Astrocyte (in vitro differentiated cells and primary cell): ENCODE measurements at regions not wholly inside any gene's neighbourhood (a gene's known extent, or its start where the extent isn't known, plus 50 kb on each side); places are given as distances from the start of the nearest gene placed in this dataset.

Experiments
- DNase-seq: peaks from one replicate; pipeline ENCODE4 v3.0.0-alpha.2; 2010; ENCODE audit warnings: low read depth
- FAIRE-seq: peaks from 2 replicates; lab custom pipeline; 2011; peaks lifted over from hg19 to GRCh38; lab: Jason Lieb, UNC
- H2AFZ ChIP-seq: 2 replicates; pipeline ENCODE4 v1.6.0; 2012; ENCODE audit warnings: low read depth, low read length, inconsistent platforms
- H3K27ac ChIP-seq: 2 replicates; pipeline ENCODE4 v1.5.1; 2011; ENCODE audit warnings: low read depth, low read length, inconsistent platforms
- H3K27me3 ChIP-seq: 2 replicates; pipeline ENCODE4 v1.6.0; 2011; ENCODE audit warnings: low read length, inconsistent platforms; ENCODE audit not compliant: insufficient read depth
- H3K36me3 ChIP-seq: 2 replicates; pipeline ENCODE4 v1.5.1; 2011; ENCODE audit warnings: low read length, inconsistent platforms; ENCODE audit not compliant: insufficient read depth
- H3K4me1 ChIP-seq: 2 replicates; pipeline ENCODE4 v1.5.1; 2011; ENCODE audit warnings: low read length, inconsistent platforms; ENCODE audit not compliant: insufficient read depth
- H3K4me2 ChIP-seq: 2 replicates; pipeline ENCODE4 v1.6.0; 2012; ENCODE audit warnings: low read length, inconsistent platforms
- H3K4me3 ChIP-seq: 2 replicates; pipeline ENCODE4 v1.5.1; 2011; ENCODE audit warnings: low read depth, mild to moderate bottlenecking, low read length, inconsistent platforms; ENCODE audit not compliant: insufficient read depth
- H3K79me2 ChIP-seq: 2 replicates; pipeline ENCODE4 v1.6.0; 2012; ENCODE audit warnings: mild to moderate bottlenecking, low read length, inconsistent platforms; ENCODE audit not compliant: insufficient read depth
- H3K9ac ChIP-seq: 2 replicates; pipeline ENCODE4 v1.6.0; 2012; ENCODE audit warnings: mild to moderate bottlenecking, low read length, inconsistent platforms
- H3K9me3 ChIP-seq: 2 replicates; pipeline ENCODE4 v1.5.1; 2012; ENCODE audit warnings: low read depth, mild to moderate bottlenecking, low read length, inconsistent platforms; ENCODE audit not compliant: insufficient read depth
- H4K20me1 ChIP-seq: 2 replicates; pipeline ENCODE4 v1.6.0; 2012; ENCODE audit warnings: low read length, inconsistent platforms; ENCODE audit not compliant: insufficient read depth
- H3K27ac Mint-ChIP-seq: one replicate; pipeline ENCODE4 v1.8.0; 2021; ENCODE audit warnings: mild to moderate bottlenecking, mixed read lengths; ENCODE audit not compliant: unreplicated experiment
- H3K27me3 Mint-ChIP-seq: one replicate; pipeline ENCODE4 v1.8.0; 2021; ENCODE audit warnings: low read depth, mixed read lengths; ENCODE audit not compliant: unreplicated experiment
- H3K36me3 Mint-ChIP-seq: one replicate; pipeline ENCODE4 v1.8.0; 2021; ENCODE audit warnings: low read depth, mixed read lengths; ENCODE audit not compliant: unreplicated experiment
- H3K4me1 Mint-ChIP-seq: one replicate; pipeline ENCODE4 v1.8.0; 2021; ENCODE audit warnings: low read depth, mixed read lengths; ENCODE audit not compliant: unreplicated experiment
- H3K4me3 Mint-ChIP-seq: one replicate; pipeline ENCODE4 v1.8.0; 2021; ENCODE audit warnings: mild to moderate bottlenecking, moderate library complexity, mixed read lengths; ENCODE audit not compliant: unreplicated experiment
- H3K9me3 Mint-ChIP-seq: one replicate; pipeline ENCODE4 v1.8.0; 2021; ENCODE audit warnings: mild to moderate bottlenecking, mixed read lengths; ENCODE audit not compliant: unreplicated experiment
- CTCF ChIP-seq: IDR thresholded peaks from 2 replicates; pipeline ENCODE4 v1.5.1; 2011; ENCODE audit warnings: low read depth, mild to moderate bottlenecking, inconsistent platforms, low read length, moderate library complexity; ENCODE audit not compliant: insufficient read depth
- EZH2 ChIP-seq: IDR thresholded peaks from 2 replicates; pipeline ENCODE4 v1.6.1; 2012; ENCODE audit warnings: mild to moderate bottlenecking, low read length, inconsistent platforms; ENCODE audit not compliant: insufficient read depth

GRCh38 chr11:80726236-80726635 lies 1285.4 kb upstream of the TENM4 start:
- H3K4me3 Mint-ChIP-seq, result no peak overlapping the region
- no peaks in the 10 kb centered on the region for H4K20me1 ChIP-seq

GRCh38 chr11:80724366-80724765 lies 1283.5 kb upstream of the TENM4 start:
- Mint-ChIP-seq H3K27ac (no peak overlapping the region), H3K27me3 (no peaks in the 10 kb centered on the region), H3K36me3 (no peaks in the 10 kb centered on the region), H3K4me1 (peaks cover 16% of the 10 kb centered on the region), H3K4me3 (no peak overlapping the region), H3K9me3 (no peaks in the 10 kb centered on the region)
- TF ChIP-seq CTCF (no peak), EZH2 (no peak)
- Histone ChIP-seq H3K4me2 (no peak overlapping the region), H2AFZ (no peak overlapping the region), H3K4me3 (no peak overlapping the region), H3K27me3 (no peaks in the 10 kb centered on the region), H3K36me3 (no peaks in the 10 kb centered on the region), H3K4me1 (peaks cover 4% of the 10 kb centered on the region), H3K27ac (no peak overlapping the region), H4K20me1 (no peaks in the 10 kb centered on the region), H3K79me2 (no peaks in the 10 kb centered on the region), H3K9me3 (no peaks in the 10 kb centered on the region), H3K9ac (no peak overlapping the region)
- no peak for DNase-seq
- FAIRE-seq, result no peak

More at GRCh38 chr11:80726236-80726635, 1285.4 kb upstream of the TENM4 start:
- H3K9me3 ChIP-seq, result no peaks in the 10 kb centered on the region
- H3K27me3 Mint-ChIP-seq, result no peaks in the 10 kb centered on the region
- TF ChIP-seq EZH2 (no peak), CTCF (no peak)
- H3K79me2 ChIP-seq, result no peaks in the 10 kb centered on the region
- no peak overlapping the region for H2AFZ ChIP-seq
- no peaks in the 10 kb centered on the region for H3K36me3 Mint-ChIP-seq
- H3K27me3 ChIP-seq, result no peaks in the 10 kb centered on the region
- no peak overlapping the region for H3K4me2 ChIP-seq
- H3K4me1 ChIP-seq, result peaks cover 4% of the 10 kb centered on the region
- no peak overlapping the region for H3K27ac ChIP-seq
- H3K27ac Mint-ChIP-seq, result no peak overlapping the region
- no peak for DNase-seq
- H3K4me1 Mint-ChIP-seq, result peaks cover 16% of the 10 kb centered on the region
- H3K9me3 Mint-ChIP-seq, result no peaks in the 10 kb centered on the region
- no peaks in the 10 kb centered on the region for H3K36me3 ChIP-seq
- H3K9ac ChIP-seq, result no peak overlapping the region
- no peak for FAIRE-seq
- no peak overlapping the region for H3K4me3 ChIP-seq

DNA sequence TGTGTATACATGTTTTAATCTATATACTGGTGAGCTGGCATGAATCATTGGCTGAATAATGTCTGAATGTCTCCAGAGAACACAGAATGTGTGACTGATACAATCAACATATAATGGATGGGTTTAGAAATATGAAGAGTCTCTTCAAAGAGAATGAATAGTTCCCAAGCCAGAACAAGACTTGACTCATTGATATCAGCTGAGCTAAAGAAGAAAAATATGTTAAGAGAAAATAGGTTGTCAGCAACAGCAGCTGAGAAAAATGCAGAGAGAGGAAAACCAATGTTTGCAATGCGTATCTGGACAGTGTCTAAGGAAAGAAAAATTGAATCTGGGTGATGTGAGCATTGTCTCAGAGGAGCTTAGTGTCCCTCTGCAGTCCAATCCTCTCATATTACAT lies 1281.8 kb upstream of the TENM4 start:
- H3K9me3 ChIP-seq, result no peaks in the 10 kb centered on the region
- no peaks in the 10 kb centered on the region for H3K79me2 ChIP-seq
- peaks cover 4% of the 10 kb centered on the region for H3K4me1 ChIP-seq
- FAIRE-seq (no peak), DNase-seq (peak; percentile 5)
- H3K36me3 Mint-ChIP-seq, result no peaks in the 10 kb centered on the region
- no peaks in the 10 kb centered on the region for H4K20me1 ChIP-seq
- H3K4me1 Mint-ChIP-seq, result peaks cover 16% of the 10 kb centered on the region
- H3K27me3 ChIP-seq, result no peaks in the 10 kb centered on the region
- H3K4me2 ChIP-seq, result no peak overlapping the region
- H3K4me3 ChIP-seq, result no peak overlapping the region
- no peak overlapping the region for H2AFZ ChIP-seq
- H3K27ac Mint-ChIP-seq, result no peak overlapping the region
- no peak overlapping the region for H3K27ac ChIP-seq
- no peak overlapping the region for H3K4me3 Mint-ChIP-seq
- no peaks in the 10 kb centered on the region for H3K27me3 Mint-ChIP-seq
- no peaks in the 10 kb centered on the region for H3K9me3 Mint-ChIP-seq
- no peak overlapping the region for H3K9ac ChIP-seq
- TF ChIP-seq EZH2 (no peak), CTCF (no peak)
- H3K36me3 ChIP-seq, result no peaks in the 10 kb centered on the region
